ENCODE measurements at regions not wholly inside any gene's neighbourhood (a gene's known extent, or its start where the extent isn't known, plus 50 kb on each side); places are given as distances from the start of the nearest gene placed in this dataset.
A peak's percentile ranks its signal among the peaks of the same experiment; 100 is the strongest.

GRCh38 chr4:181157647-181158046 lies 1085.6 kb upstream of the TENM3 start:
- DNase-seq (ENCODE audit: low read depth): no peak
- no peak overlapping the region for H3K4me3 ChIP-seq (ENCODE audit: low read length)
- no peak for TF ChIP-seq CTCF (conservative IDR thresholded peaks at IDR 0.05; ENCODE audit: low read depth, low read length)

GRCh38 chr4:181158971-181159370 lies 1084.2 kb upstream of the TENM3 start:
- TF ChIP-seq CTCF (conservative IDR thresholded peaks at IDR 0.05; ENCODE audit: low read depth, low read length): no peak
- no peak overlapping the region for H3K4me3 ChIP-seq (ENCODE audit: low read length)

GRCh38 chr4:181161669-181162068 lies 1081.5 kb upstream of the TENM3 start:
- TF ChIP-seq CTCF (conservative IDR thresholded peaks at IDR 0.05; ENCODE audit: low read depth, low read length): no peak

More at GRCh38 chr4:181158971-181159370, 1084.2 kb upstream of the TENM3 start:
- DNase-seq (ENCODE audit: low read depth): no peak

GRCh38 chr4:181162266-181162665 lies 1080.9 kb upstream of the TENM3 start:
- no peak for TF ChIP-seq CTCF (conservative IDR thresholded peaks at IDR 0.05; ENCODE audit: low read depth, low read length)
- no peak overlapping the region for H3K4me3 ChIP-seq (ENCODE audit: low read length)
- DNase-seq (ENCODE audit: low read depth): no peak

More at GRCh38 chr4:181161669-181162068, 1081.5 kb upstream of the TENM3 start:
- peak; percentile 42 for DNase-seq (ENCODE audit: low read depth)
- no peak overlapping the region for H3K4me3 ChIP-seq (ENCODE audit: low read length)

- no peak for DNase-seq (ENCODE audit: low read depth)
- no peak overlapping the region for H3K4me3 ChIP-seq (ENCODE audit: low read length)
- TF ChIP-seq CTCF (conservative IDR thresholded peaks at IDR 0.05; ENCODE audit: low read depth, low read length): no peak
Observed at GRCh38 chr4:181162676-181163075, 1080.5 kb upstream of the TENM3 start.

- no peak overlapping the region for H3K4me3 ChIP-seq (ENCODE audit: low read length)
- no peak for TF ChIP-seq CTCF (conservative IDR thresholded peaks at IDR 0.05; ENCODE audit: low read depth, low read length)
- DNase-seq (ENCODE audit: low read depth): no peak
Observed at GRCh38 chr4:181166742-181167399, 1076.3 kb upstream of the TENM3 start.

Data from retinal pigment epithelial cell (primary cell).